Activated CD4-positive, alpha-beta T cell treated with anti-CD3 and anti-CD28 coated beads, Interleukin-2, amount 10 ng/mL, durations not matched to agents 7 days and 5 days (primary cell): ENCODE measurements at regions not wholly inside any gene's neighbourhood (a gene's known extent, or its start where the extent isn't known, plus 50 kb on each side); places are given as distances from the start of the nearest gene placed in this dataset.

ENCODE experiments used
- CTCF ChIA-PET: fragments of 350-600 bp; sonication (Branson Sonifier 250); formaldehyde crosslinking; loops from one replicate; lab custom pipeline; 2021; ENCODE audit warnings: antibody characterized with exemption; lab: Charles Lee
- POLR2A ChIA-PET: fragments of 350-600 bp; sonication (Branson Sonifier 250); formaldehyde crosslinking; loops from one replicate; lab custom pipeline; 2021; ENCODE audit warnings: antibody characterized with exemption; lab: Charles Lee
- DNase-seq: peaks from one replicate; pipeline ENCODE4 v3.0.0-alpha.2; 2020
- H3K27ac Mint-ChIP-seq: one replicate; pipeline ENCODE4 v1.8.0; 2021; ENCODE audit warnings: mild to moderate bottlenecking, moderate library complexity, mixed read lengths
- H3K27me3 Mint-ChIP-seq: one replicate; pipeline ENCODE4 v1.8.0; 2021; ENCODE audit warnings: mixed read lengths
- H3K36me3 Mint-ChIP-seq: one replicate; pipeline ENCODE4 v1.8.0; 2021; ENCODE audit warnings: low read depth, mixed read lengths
- H3K4me1 Mint-ChIP-seq: one replicate; pipeline ENCODE4 v1.8.0; 2021; ENCODE audit warnings: mixed read lengths
- H3K4me3 Mint-ChIP-seq: one replicate; pipeline ENCODE4 v1.8.0; 2021; ENCODE audit warnings: mild to moderate bottlenecking, moderate library complexity, mixed read lengths
- H3K9me3 Mint-ChIP-seq: one replicate; pipeline ENCODE4 v1.8.0; 2021; ENCODE audit warnings: mixed read lengths

GRCh38 chr2:147758821-147759220, 86.0 kb upstream of the ACVR2A start:
- Mint-ChIP-seq H3K4me1 (no peaks in the 10 kb centered on the region), H3K27ac (no peak overlapping the region), H3K36me3 (no peaks in the 10 kb centered on the region), H3K9me3 (peaks cover 2% of the 10 kb centered on the region), H3K27me3 (peaks cover 3% of the 10 kb centered on the region), H3K4me3 (no peak overlapping the region)
- POLR2A ChIA-PET, result no interaction called here
- DNase-seq, result no peak
- CTCF ChIA-PET, result no interaction called here

GRCh38 chr2:147756069-147756468, 88.8 kb upstream of the ACVR2A start:
- peaks cover 4% of the 10 kb centered on the region for H3K27me3 Mint-ChIP-seq
- DNase-seq, result no peak
- H3K4me1 Mint-ChIP-seq, result no peaks in the 10 kb centered on the region
- H3K36me3 Mint-ChIP-seq, result no peaks in the 10 kb centered on the region
- H3K9me3 Mint-ChIP-seq, result peaks cover 2% of the 10 kb centered on the region
- ChIA-PET POLR2A (no interaction called here), CTCF (no interaction called here)
- H3K4me3 Mint-ChIP-seq, result no peak overlapping the region
- H3K27ac Mint-ChIP-seq, result no peak overlapping the region

GRCh38 chr2:147740211-147740927, 104.5 kb upstream of the ACVR2A start:
- no peaks in the 10 kb centered on the region for H3K36me3 Mint-ChIP-seq
- POLR2A ChIA-PET, result no interaction called here
- H3K9me3 Mint-ChIP-seq, result peaks cover 3% of the 10 kb centered on the region
- no peaks in the 10 kb centered on the region for H3K4me1 Mint-ChIP-seq
- no peak overlapping the region for H3K4me3 Mint-ChIP-seq
- no peak overlapping the region for H3K27ac Mint-ChIP-seq
- no peaks in the 10 kb centered on the region for H3K27me3 Mint-ChIP-seq
- CTCF ChIA-PET, result no interaction called here
- no peak for DNase-seq

GRCh38 chr2:147739508-147739907, 105.3 kb upstream of the ACVR2A start:
- Mint-ChIP-seq H3K36me3 (no peaks in the 10 kb centered on the region), H3K27ac (no peak overlapping the region), H3K4me1 (no peaks in the 10 kb centered on the region), H3K4me3 (no peak overlapping the region), H3K27me3 (no peaks in the 10 kb centered on the region), H3K9me3 (peaks cover 6% of the 10 kb centered on the region)
- DNase-seq, result no peak
- CTCF ChIA-PET, result interaction anchor here (0.7 to 0.9 kb wide), 2 partner anchors 213 to 261 kb away, joined by 3 read pairs; no protein-coding TSS in a partner anchor
- POLR2A ChIA-PET, result no interaction called here

GRCh38 chr2:147718831-147719230, 126.0 kb upstream of the ACVR2A start:
- Mint-ChIP-seq H3K27ac (no peak overlapping the region), H3K4me3 (no peak overlapping the region), H3K36me3 (no peaks in the 10 kb centered on the region), H3K27me3 (peaks cover 4% of the 10 kb centered on the region), H3K4me1 (no peaks in the 10 kb centered on the region), H3K9me3 (no peaks in the 10 kb centered on the region)
- CTCF ChIA-PET, result no interaction called here
- POLR2A ChIA-PET, result no interaction called here
- no peak for DNase-seq

GRCh38 chr2:147716906-147717305, 127.9 kb upstream of the ACVR2A start:
- no peak for DNase-seq
- Mint-ChIP-seq H3K4me3 (no peak overlapping the region), H3K36me3 (peaks cover 3% of the 10 kb centered on the region), H3K9me3 (peaks cover 8% of the 10 kb centered on the region), H3K27me3 (peaks cover 6% of the 10 kb centered on the region), H3K4me1 (no peaks in the 10 kb centered on the region), H3K27ac (no peak overlapping the region)
- CTCF ChIA-PET, result no interaction called here
- POLR2A ChIA-PET, result no interaction called here

GRCh38 chr2:147715807-147716206, 129.0 kb upstream of the ACVR2A start:
- Mint-ChIP-seq H3K4me3 (no peak overlapping the region), H3K27me3 (peaks cover 6% of the 10 kb centered on the region), H3K4me1 (no peaks in the 10 kb centered on the region), H3K27ac (no peak overlapping the region), H3K36me3 (peaks cover 3% of the 10 kb centered on the region), H3K9me3 (peaks cover 15% of the 10 kb centered on the region)
- POLR2A ChIA-PET, result no interaction called here
- CTCF ChIA-PET, result no interaction called here
- DNase-seq, result no peak

- POLR2A ChIA-PET, result no interaction called here
- H3K27ac Mint-ChIP-seq, result no peak overlapping the region
Observed at GRCh38 chr2:147714582-147714981, 130.2 kb upstream of the ACVR2A start.

GRCh38 chr2:147713349-147713748, 131.5 kb upstream of the ACVR2A start:
- H3K9me3 Mint-ChIP-seq, result peaks cover 17% of the 10 kb centered on the region
- peaks cover 3% of the 10 kb centered on the region for H3K36me3 Mint-ChIP-seq
- H3K27me3 Mint-ChIP-seq, result peaks cover 6% of the 10 kb centered on the region
- no peaks in the 10 kb centered on the region for H3K4me1 Mint-ChIP-seq
- no peak for DNase-seq
- no peak overlapping the region for H3K27ac Mint-ChIP-seq
- CTCF ChIA-PET, result no interaction called here
- H3K4me3 Mint-ChIP-seq, result no peak overlapping the region
- POLR2A ChIA-PET, result no interaction called here

More at GRCh38 chr2:147714582-147714981, 130.2 kb upstream of the ACVR2A start:
- no peak for DNase-seq
- no peak overlapping the region for H3K4me3 Mint-ChIP-seq
- CTCF ChIA-PET, result no interaction called here
- peaks cover 6% of the 10 kb centered on the region for H3K27me3 Mint-ChIP-seq
- peaks cover 17% of the 10 kb centered on the region for H3K9me3 Mint-ChIP-seq
- peaks cover 3% of the 10 kb centered on the region for H3K36me3 Mint-ChIP-seq
- no peaks in the 10 kb centered on the region for H3K4me1 Mint-ChIP-seq

- DNase-seq, result no peak
- ChIA-PET CTCF (interaction anchor here (0.6 kb wide), 1 partner anchor 65 kb away, joined by 3 read pairs; no protein-coding TSS in a partner anchor), POLR2A (no interaction called here)
- H3K9me3 Mint-ChIP-seq, result peaks cover 22% of the 10 kb centered on the region
- no peak overlapping the region for H3K4me3 Mint-ChIP-seq
- H3K27me3 Mint-ChIP-seq, result peaks cover 1% of the 10 kb centered on the region
- no peaks in the 10 kb centered on the region for H3K4me1 Mint-ChIP-seq
- peaks cover 3% of the 10 kb centered on the region for H3K36me3 Mint-ChIP-seq
- no peak overlapping the region for H3K27ac Mint-ChIP-seq
Observed at GRCh38 chr2:147712051-147712450, 132.8 kb upstream of the ACVR2A start.

- peaks cover 3% of the 10 kb centered on the region for H3K36me3 Mint-ChIP-seq
- POLR2A ChIA-PET, result no interaction called here
- no peak overlapping the region for H3K27ac Mint-ChIP-seq
- no peak overlapping the region for H3K4me3 Mint-ChIP-seq
- peaks cover 1% of the 10 kb centered on the region for H3K27me3 Mint-ChIP-seq
- H3K4me1 Mint-ChIP-seq, result no peaks in the 10 kb centered on the region
- DNase-seq, result no peak
- H3K9me3 Mint-ChIP-seq, result peaks cover 23% of the 10 kb centered on the region
- CTCF ChIA-PET, result interaction anchor here (0.6 kb wide), 1 partner anchor 322 kb away, joined by 3 read pairs; no protein-coding TSS in a partner anchor
Observed at GRCh38 chr2:147711031-147711430, 133.8 kb upstream of the ACVR2A start.

GRCh38 chr2:147709655-147710054, 135.2 kb upstream of the ACVR2A start:
- Mint-ChIP-seq H3K9me3 (peaks cover 25% of the 10 kb centered on the region), H3K4me3 (no peak overlapping the region), H3K36me3 (peaks cover 3% of the 10 kb centered on the region), H3K4me1 (no peaks in the 10 kb centered on the region), H3K27ac (no peak overlapping the region), H3K27me3 (peaks cover 1% of the 10 kb centered on the region)
- ChIA-PET CTCF (no interaction called here), POLR2A (no interaction called here)
- no peak for DNase-seq

GRCh38 chr2:147703171-147703570, 141.7 kb upstream of the ACVR2A start:
- no peak overlapping the region for H3K27ac Mint-ChIP-seq
- H3K9me3 Mint-ChIP-seq, result peaks cover 17% of the 10 kb centered on the region
- ChIA-PET CTCF (no interaction called here), POLR2A (no interaction called here)
- DNase-seq, result no peak
- H3K4me1 Mint-ChIP-seq, result no peaks in the 10 kb centered on the region
- no peaks in the 10 kb centered on the region for H3K36me3 Mint-ChIP-seq
- H3K27me3 Mint-ChIP-seq, result peaks cover 2% of the 10 kb centered on the region
- no peak overlapping the region for H3K4me3 Mint-ChIP-seq

GRCh38 chr2:147698166-147698565, 146.7 kb upstream of the ACVR2A start:
- Mint-ChIP-seq H3K4me3 (no peak overlapping the region), H3K36me3 (no peaks in the 10 kb centered on the region), H3K27me3 (peaks cover 2% of the 10 kb centered on the region), H3K27ac (no peak overlapping the region), H3K4me1 (no peaks in the 10 kb centered on the region), H3K9me3 (peaks cover 9% of the 10 kb centered on the region)
- no peak for DNase-seq
- POLR2A ChIA-PET, result no interaction called here
- CTCF ChIA-PET, result interaction anchor here (0.5 kb wide), 1 partner anchor 75 kb away, joined by 4 read pairs; no protein-coding TSS in a partner anchor
